HEK293T (cell line): ENCODE measurements at regions not wholly inside any gene's neighbourhood (a gene's known extent, or its start where the extent isn't known, plus 50 kb on each side); places are given as distances from the start of the nearest gene placed in this dataset.

ENCODE experiments used
- ARNT ChIP-seq: fragments of 450-650 bp; IDR thresholded peaks from 2 replicates; pipeline ENCODE4 v1.6.1; 2017; ENCODE audit warnings: mild to moderate bottlenecking
- BHLHE40 ChIP-seq: fragments of 450-650 bp; IDR thresholded peaks from 2 replicates; pipeline ENCODE4 v1.6.1; 2016; ENCODE audit warnings: mild to moderate bottlenecking, moderate library complexity, borderline replicate concordance
- CTBP1 ChIP-seq: fragments of 450-650 bp; IDR thresholded peaks from 2 replicates; pipeline ENCODE4 v1.6.1; 2016; ENCODE audit warnings: borderline replicate concordance
- FOXA1 ChIP-seq: fragments of 450-650 bp; IDR thresholded peaks from 2 replicates; pipeline ENCODE4 v1.6.1; 2016; ENCODE audit warnings: mild to moderate bottlenecking
- FOXK2 ChIP-seq: fragments of 450-650 bp; IDR thresholded peaks from 2 replicates; pipeline ENCODE4 v1.6.1; 2016; ENCODE audit warnings: mild to moderate bottlenecking
- FOXM1 ChIP-seq: fragments of 450-650 bp; IDR thresholded peaks from 2 replicates; pipeline ENCODE4 v1.6.1; 2017; ENCODE audit warnings: mild to moderate bottlenecking, borderline replicate concordance
- LEF1 ChIP-seq: fragments of 450-650 bp; IDR thresholded peaks from 2 replicates; pipeline ENCODE4 v1.6.1; 2017; ENCODE audit warnings: mild to moderate bottlenecking, borderline replicate concordance
- NFRKB ChIP-seq: fragments of 450-650 bp; IDR thresholded peaks from 2 replicates; pipeline ENCODE4 v1.6.1; 2016; ENCODE audit warnings: mild to moderate bottlenecking, moderate library complexity
- PKNOX1 ChIP-seq: fragments of 450-650 bp; IDR thresholded peaks from 2 replicates; pipeline ENCODE4 v1.6.1; 2016
- SP1 ChIP-seq: fragments of 450-650 bp; IDR thresholded peaks from 2 replicates; pipeline ENCODE4 v1.6.1; 2017
- SUZ12 ChIP-seq: fragments of 450-650 bp; IDR thresholded peaks from 2 replicates; pipeline ENCODE4 v1.6.1; 2016; ENCODE audit warnings: mild to moderate bottlenecking
- TARDBP ChIP-seq: fragments of 450-650 bp; IDR thresholded peaks from 2 replicates; pipeline ENCODE4 v1.6.1; 2016

GRCh38 chr22:33204408-33204807 is 146.2 kb upstream of the SYN3 start:
- TF ChIP-seq FOXM1, result no peak
- no peak for TF ChIP-seq BHLHE40
- TF ChIP-seq CTBP1, result no peak
- TF ChIP-seq SP1, result no peak
- TF ChIP-seq FOXA1, result no peak
- no peak for TF ChIP-seq SUZ12
- TF ChIP-seq PKNOX1, result 0 out of 2 replicates have a peak, but pooled peaks have one; percentile 13
- TF ChIP-seq TARDBP, result no peak
- no peak for TF ChIP-seq LEF1
- no peak for TF ChIP-seq FOXK2
- TF ChIP-seq NFRKB, result no peak
- TF ChIP-seq ARNT, result no peak
